ENCODE measurements at regions not wholly inside any gene's neighbourhood (a gene's known extent, or its start where the extent isn't known, plus 50 kb on each side); places are given as distances from the start of the nearest gene placed in this dataset.

DNA sequence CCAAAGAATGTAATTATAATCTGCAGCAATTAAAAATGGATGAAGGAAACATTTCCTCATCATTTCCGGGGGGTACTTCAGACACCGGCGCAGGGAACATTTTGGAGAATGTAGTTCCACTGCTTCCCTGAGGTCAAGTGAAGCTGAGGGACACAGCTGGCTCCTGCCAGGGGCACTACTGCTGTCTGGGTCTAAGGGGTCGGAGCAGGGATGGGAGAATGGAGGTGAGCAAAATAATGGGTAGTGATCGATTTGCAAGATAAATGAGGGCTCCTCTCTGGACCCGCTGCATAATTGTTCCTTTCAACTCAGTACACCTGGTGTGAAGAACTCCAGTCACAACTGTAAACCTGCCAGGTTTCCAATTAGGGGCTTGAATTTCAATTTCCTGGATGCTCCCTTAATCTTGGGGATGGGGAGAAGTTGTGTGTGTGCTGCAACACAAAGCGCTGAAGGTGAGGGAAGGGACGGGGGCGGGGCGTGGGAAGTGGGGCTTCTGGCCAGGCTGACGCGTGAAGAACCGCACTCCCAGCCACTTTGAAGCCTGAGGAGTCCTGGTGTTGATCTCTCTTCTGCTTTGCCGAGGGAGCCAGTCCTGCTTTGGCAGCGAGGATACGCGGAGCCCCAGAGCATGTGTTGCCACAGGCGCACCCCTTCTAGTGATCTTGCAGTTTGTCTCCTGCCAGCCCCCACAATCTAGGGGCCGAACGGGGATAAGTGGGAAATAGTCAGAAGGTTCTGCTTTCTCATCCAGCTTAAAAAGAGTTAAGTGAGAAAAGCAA, 57.9 kb upstream of the PCDH8 start:
- H3K9ac ChIP-seq (ENCODE audit: low read length) = no peak overlapping the region
- no peak overlapping the region for H3K27ac ChIP-seq (ENCODE audit: low read length)
- no peaks in the 10 kb centered on the region for H3K27me3 ChIP-seq (ENCODE audit: low read depth, low read length)
- H3K79me2 ChIP-seq (ENCODE audit: low read length) = no peaks in the 10 kb centered on the region
- H3K9me3 ChIP-seq (ENCODE audit: insufficient read depth, low read length) = no peaks in the 10 kb centered on the region
- H2AFZ ChIP-seq (ENCODE audit: low read depth, low read length) = no peak overlapping the region
- H3K4me2 ChIP-seq (ENCODE audit: low read length) = no peak overlapping the region
- H4K20me1 ChIP-seq (ENCODE audit: insufficient read depth, low read length) = no peaks in the 10 kb centered on the region
- H3K4me3 ChIP-seq (ENCODE audit: low read length) = no peak overlapping the region
- H3K36me3 ChIP-seq (replicated peaks; ENCODE audit: low read depth, low read length) = no peaks in the 10 kb centered on the region
- H3K4me1 ChIP-seq (ENCODE audit: low read length) = peaks cover 67% of the 10 kb centered on the region
- TF ChIP-seq, protein P1, sequence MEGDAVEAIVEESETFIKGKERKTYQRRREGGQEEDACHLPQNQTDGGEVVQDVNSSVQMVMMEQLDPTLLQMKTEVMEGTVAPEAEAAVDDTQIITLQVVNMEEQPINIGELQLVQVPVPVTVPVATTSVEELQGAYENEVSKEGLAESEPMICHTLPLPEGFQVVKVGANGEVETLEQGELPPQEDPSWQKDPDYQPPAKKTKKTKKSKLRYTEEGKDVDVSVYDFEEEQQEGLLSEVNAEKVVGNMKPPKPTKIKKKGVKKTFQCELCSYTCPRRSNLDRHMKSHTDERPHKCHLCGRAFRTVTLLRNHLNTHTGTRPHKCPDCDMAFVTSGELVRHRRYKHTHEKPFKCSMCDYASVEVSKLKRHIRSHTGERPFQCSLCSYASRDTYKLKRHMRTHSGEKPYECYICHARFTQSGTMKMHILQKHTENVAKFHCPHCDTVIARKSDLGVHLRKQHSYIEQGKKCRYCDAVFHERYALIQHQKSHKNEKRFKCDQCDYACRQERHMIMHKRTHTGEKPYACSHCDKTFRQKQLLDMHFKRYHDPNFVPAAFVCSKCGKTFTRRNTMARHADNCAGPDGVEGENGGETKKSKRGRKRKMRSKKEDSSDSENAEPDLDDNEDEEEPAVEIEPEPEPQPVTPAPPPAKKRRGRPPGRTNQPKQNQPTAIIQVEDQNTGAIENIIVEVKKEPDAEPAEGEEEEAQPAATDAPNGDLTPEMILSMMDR (IDR thresholded peaks at IDR 0.05; ENCODE audit: low read depth, low read length) = no peak
- no peak for TF ChIP-seq EZH2phosphoT487 (IDR thresholded peaks at IDR 0.05; ENCODE audit: low read depth)

DNA sequence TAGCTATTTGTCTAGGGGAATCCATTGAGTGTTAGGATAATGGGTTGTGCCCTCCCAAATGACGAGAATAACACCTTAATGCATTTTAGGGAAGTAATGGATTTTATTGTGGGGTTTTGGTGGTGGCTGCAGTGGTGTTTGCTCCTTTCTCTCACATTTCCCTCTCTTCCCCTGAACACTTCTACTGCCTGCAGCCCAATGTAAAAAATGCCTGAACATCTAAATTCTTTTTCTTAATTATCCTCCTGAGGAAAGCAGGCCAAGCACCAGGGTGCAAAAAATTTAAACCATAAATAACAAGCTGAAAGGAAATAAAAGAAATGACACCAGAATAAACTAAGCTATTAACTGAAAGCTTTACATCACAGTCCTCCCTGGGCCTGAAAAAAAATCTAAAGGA, 57.3 kb upstream of the PCDH8 start:
- no peak overlapping the region for H2AFZ ChIP-seq (ENCODE audit: low read depth, low read length)
- H3K4me2 ChIP-seq (ENCODE audit: low read length) = no peak overlapping the region
- no peak for TF ChIP-seq EZH2phosphoT487 (IDR thresholded peaks at IDR 0.05; ENCODE audit: low read depth)
- TF ChIP-seq, protein P1 (IDR thresholded peaks at IDR 0.05; ENCODE audit: low read depth, low read length) = no peak
- H4K20me1 ChIP-seq (ENCODE audit: insufficient read depth, low read length) = no peaks in the 10 kb centered on the region
- peaks cover 67% of the 10 kb centered on the region for H3K4me1 ChIP-seq (ENCODE audit: low read length)
- no peaks in the 10 kb centered on the region for H3K36me3 ChIP-seq (replicated peaks; ENCODE audit: low read depth, low read length)
- H3K9me3 ChIP-seq (ENCODE audit: insufficient read depth, low read length) = no peaks in the 10 kb centered on the region
- H3K79me2 ChIP-seq (ENCODE audit: low read length) = no peaks in the 10 kb centered on the region
- H3K4me3 ChIP-seq (ENCODE audit: low read length) = no peak overlapping the region
- H3K27me3 ChIP-seq (ENCODE audit: low read depth, low read length) = no peaks in the 10 kb centered on the region
- no peak overlapping the region for H3K27ac ChIP-seq (ENCODE audit: low read length)
- no peak overlapping the region for H3K9ac ChIP-seq (ENCODE audit: low read length)

DNA sequence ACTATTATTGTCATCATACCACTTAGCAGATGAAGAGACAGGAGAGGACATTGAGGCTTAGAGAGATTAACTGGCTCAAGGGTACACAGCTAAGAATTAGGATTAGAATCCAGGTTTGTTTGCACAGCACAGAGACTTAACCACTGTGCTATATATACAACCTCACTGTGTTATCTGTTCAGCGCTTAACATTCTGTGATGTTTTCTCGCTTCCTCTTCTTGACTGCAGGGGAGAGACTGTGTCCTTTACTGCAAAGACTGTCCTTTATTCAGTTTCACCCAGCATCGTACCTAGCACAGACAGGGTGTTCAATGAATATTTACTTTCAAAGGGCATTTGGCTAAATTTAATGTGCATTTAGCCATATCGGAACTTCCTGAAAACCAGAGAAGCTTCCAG, 54.9 kb upstream of the PCDH8 start:
- Histone ChIP-seq H2AFZ (ENCODE audit: low read depth, low read length) (no peak overlapping the region), H3K4me3 (ENCODE audit: low read length) (peak overlapping the region; percentile 54), H3K4me2 (ENCODE audit: low read length) (peak overlapping the region; percentile 69), H3K27me3 (ENCODE audit: low read depth, low read length) (no peaks in the 10 kb centered on the region), H3K36me3 (replicated peaks; ENCODE audit: low read depth, low read length) (no peaks in the 10 kb centered on the region), H3K79me2 (ENCODE audit: low read length) (no peaks in the 10 kb centered on the region), H3K27ac (ENCODE audit: low read length) (peak overlapping the region; percentile 47), H3K9me3 (ENCODE audit: insufficient read depth, low read length) (no peaks in the 10 kb centered on the region), H4K20me1 (ENCODE audit: insufficient read depth, low read length) (no peaks in the 10 kb centered on the region), H3K9ac (ENCODE audit: low read length) (0 out of 2 replicates have a peak overlapping the region, but pooled peaks have one; percentile 9), H3K4me1 (ENCODE audit: low read length) (peaks cover 61% of the 10 kb centered on the region)
- no peak for TF ChIP-seq EZH2phosphoT487 (IDR thresholded peaks at IDR 0.05; ENCODE audit: low read depth)
- TF ChIP-seq, protein P1 (IDR thresholded peaks at IDR 0.05; ENCODE audit: low read depth, low read length) = no peak

DNA sequence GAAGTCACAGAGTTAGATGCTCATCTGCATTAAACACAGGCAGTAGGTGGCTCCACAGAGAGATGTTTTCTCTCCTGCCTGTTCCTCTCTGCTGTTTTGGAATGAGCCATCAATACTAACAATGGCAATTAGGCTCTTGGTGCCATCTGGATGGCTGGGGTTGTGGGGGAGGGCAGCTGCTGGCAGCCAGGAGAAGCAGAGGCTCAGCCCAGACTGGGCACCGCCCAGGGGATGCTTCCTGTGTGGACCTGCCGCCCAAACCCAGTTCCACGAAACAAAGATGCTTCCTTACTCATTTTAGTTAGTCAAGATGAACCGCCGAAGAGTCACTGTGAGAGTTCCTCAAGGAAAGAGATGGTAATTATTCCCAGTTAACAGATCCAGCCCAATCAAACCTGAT, 50.8 kb upstream of the PCDH8 start:
- H3K4me2 ChIP-seq (ENCODE audit: low read length) = no peak overlapping the region
- no peak for TF ChIP-seq EZH2phosphoT487 (IDR thresholded peaks at IDR 0.05; ENCODE audit: low read depth)
- TF ChIP-seq, protein P1 (IDR thresholded peaks at IDR 0.05; ENCODE audit: low read depth, low read length) = peak; percentile 39; the same call in 1 of the 2 replicates

More for the DNA sequence above, 50.8 kb upstream of the PCDH8 start:
- Histone ChIP-seq H3K9ac (ENCODE audit: low read length) (no peak overlapping the region), H3K36me3 (replicated peaks; ENCODE audit: low read depth, low read length) (no peaks in the 10 kb centered on the region), H3K79me2 (ENCODE audit: low read length) (no peaks in the 10 kb centered on the region), H3K27ac (ENCODE audit: low read length) (no peak overlapping the region), H2AFZ (ENCODE audit: low read depth, low read length) (no peak overlapping the region), H3K4me3 (ENCODE audit: low read length) (no peak overlapping the region), H3K27me3 (ENCODE audit: low read depth, low read length) (no peaks in the 10 kb centered on the region), H3K9me3 (ENCODE audit: insufficient read depth, low read length) (no peaks in the 10 kb centered on the region), H3K4me1 (ENCODE audit: low read length) (peaks cover 51% of the 10 kb centered on the region), H4K20me1 (ENCODE audit: insufficient read depth, low read length) (no peaks in the 10 kb centered on the region)

Data from OCI-LY3 (cell line).